DND-41 (cell line): ENCODE measurements at regions not wholly inside any gene's neighbourhood (a gene's known extent, or its start where the extent isn't known, plus 50 kb on each side); places are given as distances from the start of the nearest gene placed in this dataset.
A peak's percentile ranks its signal among the peaks of the same experiment; 100 is the strongest.

ENCODE experiments used
- ATAC-seq: fragments of 200-7000 bp; cut with Tn5 transposase; 3 replicates; pipeline ENCODE4 v1.9.1; 2021; ENCODE audit warnings: low read depth; ENCODE audit not compliant: insufficient read depth
- DNase-seq: peaks from one replicate; pipeline ENCODE4 v3.0.0-alpha.2; 2020
- H2AFZ ChIP-seq: 2 replicates; pipeline ENCODE4 v1.6.0; 2012; ENCODE audit warnings: low read depth, low read length
- H3K27ac ChIP-seq: 2 replicates; pipeline ENCODE4 v1.5.1; 2012; ENCODE audit warnings: low read length, inconsistent platforms
- H3K27me3 ChIP-seq: fragments of 200-600 bp; sonication (generic); 2 replicates; pipeline ENCODE4 v1.6.0; 2012; ENCODE audit warnings: low read length, mild to moderate bottlenecking, inconsistent platforms; ENCODE audit not compliant: insufficient read depth, poor library complexity
- H3K36me3 ChIP-seq: 2 replicates; pipeline ENCODE4 v1.5.1; 2012; ENCODE audit warnings: low read length, inconsistent platforms; ENCODE audit not compliant: insufficient read depth
- H3K4me1 ChIP-seq: 2 replicates; pipeline ENCODE4 v1.5.1; 2012; ENCODE audit warnings: mild to moderate bottlenecking, low read length; ENCODE audit not compliant: insufficient read depth
- H3K4me2 ChIP-seq: 2 replicates; pipeline ENCODE4 v1.6.0; 2012; ENCODE audit warnings: mild to moderate bottlenecking, moderate library complexity, low read length, inconsistent platforms; ENCODE audit not compliant: insufficient read depth
- H3K4me3 ChIP-seq, 2 experiments: fragments of 200-600 bp in 1 of 2; shearing (Covaris generic) in 1 of 2; 2 replicates each; pipeline ENCODE4 v1.5.1; 2012 to 2016; ENCODE audit warnings: inconsistent platforms in 2 of 2, low read length in 2 of 2, mild to moderate bottlenecking in 2 of 2, low read depth in 1 of 2, moderate library complexity in 1 of 2
- H3K79me2 ChIP-seq: 2 replicates; pipeline ENCODE4 v1.6.0; 2012; ENCODE audit warnings: low read length, inconsistent platforms; ENCODE audit not compliant: insufficient read depth
- H3K9ac ChIP-seq: 2 replicates; pipeline ENCODE4 v1.6.0; 2012; ENCODE audit warnings: low read depth, mild to moderate bottlenecking, inconsistent platforms, low read length, moderate library complexity
- H3K9me3 ChIP-seq: 2 replicates; pipeline ENCODE4 v1.5.1; 2012; ENCODE audit warnings: low read length, moderate library complexity, mild to moderate bottlenecking, inconsistent platforms; ENCODE audit not compliant: insufficient read depth, severe bottlenecking
- H4K20me1 ChIP-seq: 2 replicates; pipeline ENCODE4 v1.6.0; 2012; ENCODE audit warnings: low read length; ENCODE audit not compliant: insufficient read depth
- CTCF ChIP-seq: IDR thresholded peaks from 2 replicates; pipeline ENCODE4 v1.5.1; 2012; ENCODE audit warnings: borderline replicate concordance, low read length, moderate library complexity, mild to moderate bottlenecking; ENCODE audit not compliant: poor library complexity, severe bottlenecking; ENCODE audit errors: extremely low read depth
- EZH2 ChIP-seq: IDR thresholded peaks from 3 replicates; pipeline ENCODE4 v1.6.1; 2012; ENCODE audit warnings: borderline replicate concordance, low read depth, mild to moderate bottlenecking, moderate library complexity, low read length, inconsistent platforms; ENCODE audit not compliant: severe bottlenecking

- Histone ChIP-seq H4K20me1 (no peaks in the 10 kb centered on the region), H3K4me2 (no peak overlapping the region), H3K9me3 (no peaks in the 10 kb centered on the region), H3K79me2 (no peaks in the 10 kb centered on the region), H3K27ac (no peak overlapping the region), H2AFZ (no peak overlapping the region), H3K27me3 (no peaks in the 10 kb centered on the region), H3K4me1 (peaks cover 6% of the 10 kb centered on the region; the same call in 1 of the 2 replicates), H3K9ac (no peak overlapping the region), H3K4me3 (no peak overlapping the region), H3K36me3 (no peaks in the 10 kb centered on the region)
- no peak for DNase-seq
- TF ChIP-seq EZH2 (no peak), CTCF (no peak)
- no peak for ATAC-seq
Measured at GRCh38 chr1:221394011-221394544, 347.8 kb downstream of the DUSP10 start.

- Histone ChIP-seq H3K27ac (no peak overlapping the region), H3K27me3 (no peaks in the 10 kb centered on the region), H3K9me3 (no peaks in the 10 kb centered on the region), H3K36me3 (no peaks in the 10 kb centered on the region), H3K4me3 (no peak overlapping the region), H2AFZ (no peak overlapping the region), H3K4me2 (no peak overlapping the region), H4K20me1 (no peaks in the 10 kb centered on the region), H3K79me2 (no peaks in the 10 kb centered on the region), H3K4me1 (peaks cover 6% of the 10 kb centered on the region; the same call in 1 of the 2 replicates), H3K9ac (no peak overlapping the region)
- ATAC-seq (no peak), DNase-seq (no peak)
- TF ChIP-seq CTCF = no peak
- TF ChIP-seq EZH2 = no peak
Measured at GRCh38 chr1:221396526-221396925, 345.4 kb downstream of the DUSP10 start.

GRCh38 chr1:221397141-221397540 lies 344.7 kb downstream of the DUSP10 start:
- H3K36me3 ChIP-seq = no peaks in the 10 kb centered on the region
- TF ChIP-seq EZH2 (no peak), CTCF (no peak)
- H3K27ac ChIP-seq = no peak overlapping the region
- H3K79me2 ChIP-seq = no peaks in the 10 kb centered on the region
- H2AFZ ChIP-seq = no peak overlapping the region
- H3K9me3 ChIP-seq = no peaks in the 10 kb centered on the region
- no peaks in the 10 kb centered on the region for H3K27me3 ChIP-seq
- ATAC-seq (peak; percentile 77), DNase-seq (peak; percentile 18)
- H4K20me1 ChIP-seq = no peaks in the 10 kb centered on the region
- no peak overlapping the region for H3K4me2 ChIP-seq
- no peak overlapping the region for H3K4me3 ChIP-seq
- no peak overlapping the region for H3K9ac ChIP-seq
- H3K4me1 ChIP-seq = peaks cover 6% of the 10 kb centered on the region; the same call in 1 of the 2 replicates
